ENCODE measurements at regions not wholly inside any gene's neighbourhood (a gene's known extent, or its start where the extent isn't known, plus 50 kb on each side); places are given as distances from the start of the nearest gene placed in this dataset.

- ATAC-seq (ENCODE audit: poor library complexity) (no peak), DNase-seq (no peak)
- intact Hi-C loops (cut with DNase I), result no loop called here
These were observed 436.6 kb upstream of the FANCL start for GRCh38 chr2:58677748-58678147.

DNA sequence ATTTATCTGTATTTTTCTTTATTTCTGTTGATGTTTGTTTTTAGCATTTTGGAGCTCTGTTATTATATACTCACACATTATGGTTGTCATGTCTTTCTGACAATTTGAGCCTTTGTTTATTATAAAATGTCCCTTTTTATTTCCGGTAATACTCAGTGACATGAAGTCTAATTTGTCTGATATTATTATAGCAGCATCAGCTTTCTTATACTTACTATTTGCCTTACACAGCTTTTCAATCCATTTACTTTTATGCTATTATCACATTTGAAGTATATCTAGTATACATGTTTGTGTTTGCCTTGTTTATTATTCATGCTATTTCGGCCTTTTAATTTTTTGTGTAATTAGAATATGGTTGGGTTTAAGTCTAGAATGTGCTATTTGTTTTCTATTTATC, 430.6 kb upstream of the FANCL start:
- intact Hi-C loops (cut with DNase I), result no loop called here
- ATAC-seq (ENCODE audit: poor library complexity), result no peak
- DNase-seq, result no peak

- ATAC-seq (ENCODE audit: poor library complexity), result no peak
- intact Hi-C loops (cut with DNase I), result no loop called here
- DNase-seq, result no peak
These were observed 428.9 kb upstream of the FANCL start for GRCh38 chr2:58669998-58670397.

DNA sequence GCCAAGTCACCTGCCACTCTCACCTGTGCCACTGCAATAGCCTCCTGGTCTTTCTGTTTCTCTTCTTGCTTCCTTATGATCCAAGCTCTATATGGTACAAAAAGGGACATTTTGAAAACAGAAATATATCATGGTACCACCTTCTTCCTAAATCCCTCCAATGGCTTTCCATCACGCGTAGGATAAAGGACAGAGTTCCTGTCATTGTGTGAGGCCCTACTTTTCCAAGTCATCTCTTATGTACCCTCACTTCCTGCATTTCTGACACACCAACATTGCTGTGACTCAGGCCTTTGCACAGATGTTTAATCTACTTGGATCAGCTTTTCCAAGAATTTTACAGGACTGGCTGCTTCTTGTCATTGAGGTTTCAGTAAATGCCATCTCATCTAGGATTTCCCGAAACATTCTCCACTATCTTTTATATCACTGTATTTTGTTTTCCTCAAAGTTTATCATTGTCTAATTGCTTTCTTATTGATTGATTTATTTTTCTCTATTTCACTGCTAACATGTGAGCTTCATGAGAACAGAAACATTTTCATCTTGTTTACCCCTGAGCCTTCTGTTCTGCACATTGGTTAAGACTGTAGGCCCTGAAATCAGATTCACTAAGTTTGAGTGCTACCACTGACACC, 426.1 kb upstream of the FANCL start:
- ATAC-seq (ENCODE audit: poor library complexity), result no peak
- DNase-seq, result no peak
- intact Hi-C loops (cut with DNase I), result no loop called here

DNA sequence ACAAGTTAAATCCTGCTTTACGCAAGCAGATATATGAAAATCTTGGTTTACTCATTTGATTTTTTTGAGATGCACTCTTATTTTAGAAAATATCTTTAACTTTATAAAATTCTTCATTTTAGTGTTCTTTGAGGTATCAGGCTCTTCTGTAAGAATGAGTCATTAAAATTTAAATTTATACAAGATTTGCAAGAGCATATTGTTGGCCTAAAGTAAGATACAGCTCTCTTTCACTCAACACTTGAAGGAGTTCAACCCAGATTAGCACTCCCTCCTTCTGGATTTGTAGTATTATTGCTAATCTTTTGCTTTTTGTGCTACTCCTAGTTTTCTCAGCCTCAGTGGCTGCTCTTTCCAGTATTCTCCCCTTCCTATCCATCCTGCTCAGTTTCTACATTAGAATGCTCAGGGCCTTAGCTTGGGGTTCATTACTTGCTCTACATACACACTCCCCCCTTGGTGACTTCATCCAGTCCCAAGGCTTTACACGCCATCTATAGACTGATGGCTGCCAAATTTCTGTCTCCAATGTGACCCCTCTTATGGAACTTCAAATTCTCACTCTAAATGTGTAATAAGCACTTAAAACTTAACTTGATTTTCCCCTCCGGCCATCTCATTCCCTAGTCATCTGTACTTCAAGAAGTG, 425.3 kb upstream of the FANCL start:
- DNase-seq (no peak), ATAC-seq (ENCODE audit: poor library complexity) (no peak)
- intact Hi-C loops (cut with DNase I), result no loop called here

DNA sequence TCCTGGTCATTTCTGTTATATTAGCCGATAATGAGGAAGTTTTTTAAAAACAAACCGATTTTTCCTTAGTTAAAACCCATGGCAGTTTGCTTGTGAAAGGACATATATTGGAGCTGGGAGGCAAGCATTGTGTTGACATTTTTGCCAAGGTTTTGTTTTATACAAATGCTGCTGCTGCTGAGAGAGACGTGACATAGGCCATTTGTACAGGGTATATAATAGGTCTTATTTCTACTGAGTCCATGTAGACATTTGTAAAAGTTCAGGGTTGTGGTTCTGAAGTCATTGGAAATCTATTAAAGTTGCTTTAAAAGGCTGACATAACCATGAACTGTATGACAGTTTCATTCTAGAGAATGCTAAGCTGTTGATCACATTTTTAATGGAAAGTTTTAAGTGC, 424.0 kb upstream of the FANCL start:
- intact Hi-C loops (cut with DNase I), result no loop called here
- ATAC-seq (ENCODE audit: poor library complexity), result no peak

GRCh38 chr2:58664523-58665151, 423.5 kb upstream of the FANCL start:
- ATAC-seq (ENCODE audit: poor library complexity), result no peak

More for the DNA sequence above, 424.0 kb upstream of the FANCL start:
- DNase-seq, result no peak

DNA sequence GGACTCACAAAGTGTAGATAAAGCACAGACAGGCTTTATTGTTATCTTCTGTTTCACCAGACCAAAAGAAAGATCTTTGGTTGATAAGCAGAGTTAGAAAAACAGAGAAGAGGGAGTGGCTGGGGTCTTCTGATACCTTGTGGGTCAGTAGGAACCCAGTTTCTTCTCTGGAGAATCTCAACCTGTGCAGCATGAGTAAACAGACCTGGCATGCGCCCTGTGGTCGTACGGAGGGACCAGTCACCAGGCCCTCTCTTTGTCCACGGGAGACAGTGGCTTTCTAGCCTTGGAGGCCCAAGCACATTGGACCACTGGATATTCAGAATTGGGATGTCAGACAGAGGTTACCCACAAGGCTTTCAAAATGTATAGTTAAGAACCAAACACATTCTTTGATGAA, 418.9 kb upstream of the FANCL start:
- intact Hi-C loops (cut with DNase I), result no loop called here
- ATAC-seq (ENCODE audit: poor library complexity) (no peak), DNase-seq (no peak)

More at GRCh38 chr2:58664523-58665151, 423.5 kb upstream of the FANCL start:
- intact Hi-C loops (cut with DNase I), result no loop called here
- DNase-seq, result no peak

GRCh38 chr2:58655152-58655551, 414.0 kb upstream of the FANCL start:
- ATAC-seq (ENCODE audit: poor library complexity) (no peak), DNase-seq (no peak)
- intact Hi-C loops (cut with DNase I), result no loop called here

- intact Hi-C loops (cut with DNase I), result no loop called here
- ATAC-seq (ENCODE audit: poor library complexity) (no peak), DNase-seq (no peak)
These were observed 410.8 kb upstream of the FANCL start for GRCh38 chr2:58651930-58652329.

DNA sequence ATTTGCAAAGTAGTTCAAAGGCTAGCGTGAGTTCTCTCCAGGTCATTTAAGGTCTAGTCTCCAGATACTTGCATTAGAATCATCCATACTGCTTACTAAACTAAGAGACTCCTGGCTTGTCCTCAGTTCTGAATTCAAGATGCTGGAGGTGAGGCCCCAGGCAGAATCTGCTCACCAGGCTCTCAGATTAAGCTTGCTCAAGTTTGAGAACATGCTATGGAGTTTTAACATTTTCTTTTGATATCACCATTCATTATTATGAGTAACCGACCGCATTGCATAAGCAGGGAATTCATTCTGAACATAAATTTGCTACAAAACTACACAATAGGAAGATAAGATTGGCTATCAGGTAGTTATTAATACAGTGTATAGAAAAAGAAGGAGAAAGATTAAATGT, 409.7 kb upstream of the FANCL start:
- intact Hi-C loops (cut with DNase I), result no loop called here
- ATAC-seq (ENCODE audit: poor library complexity), result no peak
- no peak for DNase-seq

- ATAC-seq (ENCODE audit: poor library complexity) (no peak), DNase-seq (no peak)
- intact Hi-C loops (cut with DNase I), result no loop called here
These were observed 408.6 kb upstream of the FANCL start for GRCh38 chr2:58649756-58650155.

- DNase-seq, result no peak
- no peak for ATAC-seq (ENCODE audit: poor library complexity)
- intact Hi-C loops (cut with DNase I), result no loop called here
These were observed 403.9 kb upstream of the FANCL start for GRCh38 chr2:58645017-58645416.

DNA sequence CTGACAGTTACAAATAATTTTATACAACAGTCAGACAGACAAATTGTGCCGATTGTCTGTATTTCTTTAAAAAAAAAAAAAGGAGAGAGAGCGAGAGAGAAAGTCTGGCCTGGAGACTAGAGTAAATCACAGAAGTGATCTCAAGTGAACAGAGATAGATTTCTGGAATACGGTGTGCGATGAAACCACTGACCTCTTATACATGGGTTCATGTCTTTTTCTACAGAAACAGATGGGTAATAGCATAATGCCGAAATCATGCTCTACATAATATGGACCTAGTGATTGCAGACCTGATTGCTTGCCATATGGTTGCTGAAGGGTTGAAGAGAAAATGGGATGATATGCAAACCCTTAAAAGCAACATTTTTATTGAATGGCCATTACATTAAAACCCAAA, 403.3 kb upstream of the FANCL start:
- no peak for DNase-seq
- intact Hi-C loops (cut with DNase I), result no loop called here

GRCh38 chr2:58641001-58641400, 399.9 kb upstream of the FANCL start:
- DNase-seq, result no peak
- intact Hi-C loops (cut with DNase I), result no loop called here
- ATAC-seq (ENCODE audit: poor library complexity), result no peak

More for the DNA sequence above, 403.3 kb upstream of the FANCL start:
- ATAC-seq (ENCODE audit: poor library complexity), result no peak

GRCh38 chr2:58640042-58640441, 398.9 kb upstream of the FANCL start:
- no peak for ATAC-seq (ENCODE audit: poor library complexity)
- no peak for DNase-seq
- intact Hi-C loops (cut with DNase I), result no loop called here

DNA sequence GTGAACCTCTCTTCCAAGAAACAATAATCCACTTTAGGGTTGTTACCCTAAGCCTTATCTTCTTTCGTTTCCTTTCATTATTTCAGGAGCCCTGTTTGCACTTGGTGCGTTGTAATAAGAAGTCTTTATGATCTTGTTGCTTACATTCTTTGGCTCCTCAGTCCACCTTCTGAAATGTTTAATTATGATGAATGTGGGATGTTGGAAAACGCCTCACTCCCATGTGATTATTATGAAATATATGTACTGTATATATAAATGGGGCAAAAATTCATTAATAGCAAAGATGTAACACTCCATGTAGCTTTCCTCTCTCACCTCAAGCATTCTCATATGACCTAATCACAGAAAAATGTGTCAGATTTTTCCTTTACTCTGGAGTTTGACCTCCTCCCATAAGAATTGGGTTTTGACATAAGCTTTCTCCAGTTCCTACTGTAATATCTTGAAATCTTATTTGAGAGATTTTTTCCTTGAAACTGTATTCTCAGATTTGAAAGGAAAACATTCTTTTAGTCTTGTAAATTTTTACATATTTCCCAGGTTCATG, 397.2 kb upstream of the FANCL start:
- intact Hi-C loops (cut with DNase I), result no loop called here
- ATAC-seq (ENCODE audit: poor library complexity), result no peak
- DNase-seq, result no peak

GRCh38 chr2:58636872-58637271, 395.7 kb upstream of the FANCL start:
- ATAC-seq (ENCODE audit: poor library complexity) (no peak), DNase-seq (no peak)
- intact Hi-C loops (cut with DNase I), result no loop called here

- intact Hi-C loops (cut with DNase I), result no loop called here
- no peak for ATAC-seq (ENCODE audit: poor library complexity)
- DNase-seq, result no peak
These were observed 394.8 kb upstream of the FANCL start for GRCh38 chr2:58635801-58636375.

Measured in Right ventricle myocardium superior (tissue), 1 donor.